CMK (cell line): ENCODE measurements at regions not wholly inside any gene's neighbourhood (a gene's known extent, or its start where the extent isn't known, plus 50 kb on each side); places are given as distances from the start of the nearest gene placed in this dataset.
"Not testable (repeated sequence)": the region's sequence is repeated elsewhere in the genome, so short reads cannot be mapped to it uniquely, and the experiment has no call there.

ENCODE experiments used
- DNase-seq: peaks from one replicate; pipeline ENCODE4 v3.0.0-alpha.2; 2010; ENCODE audit warnings: low read depth

DNA sequence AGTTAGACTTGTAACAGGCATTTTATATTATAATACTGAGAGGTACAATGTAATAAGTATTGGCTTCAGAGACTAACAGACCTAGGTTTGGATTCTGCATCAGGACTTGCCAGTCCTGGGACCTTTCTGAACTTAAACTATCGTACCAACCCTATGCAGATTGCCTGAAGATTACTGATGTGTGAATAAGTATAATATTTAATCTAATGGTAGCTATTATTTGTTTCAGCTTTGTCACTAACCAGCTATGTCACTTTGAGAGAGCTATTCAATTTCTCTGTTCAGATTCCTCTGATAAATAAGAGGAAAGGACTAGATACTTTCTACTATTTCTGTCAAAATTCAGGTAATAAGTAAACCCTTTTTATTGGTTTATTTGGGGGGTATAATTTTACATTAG is 184.4 kb upstream of the NECTIN3 start:
- DNase-seq = no peak

DNA sequence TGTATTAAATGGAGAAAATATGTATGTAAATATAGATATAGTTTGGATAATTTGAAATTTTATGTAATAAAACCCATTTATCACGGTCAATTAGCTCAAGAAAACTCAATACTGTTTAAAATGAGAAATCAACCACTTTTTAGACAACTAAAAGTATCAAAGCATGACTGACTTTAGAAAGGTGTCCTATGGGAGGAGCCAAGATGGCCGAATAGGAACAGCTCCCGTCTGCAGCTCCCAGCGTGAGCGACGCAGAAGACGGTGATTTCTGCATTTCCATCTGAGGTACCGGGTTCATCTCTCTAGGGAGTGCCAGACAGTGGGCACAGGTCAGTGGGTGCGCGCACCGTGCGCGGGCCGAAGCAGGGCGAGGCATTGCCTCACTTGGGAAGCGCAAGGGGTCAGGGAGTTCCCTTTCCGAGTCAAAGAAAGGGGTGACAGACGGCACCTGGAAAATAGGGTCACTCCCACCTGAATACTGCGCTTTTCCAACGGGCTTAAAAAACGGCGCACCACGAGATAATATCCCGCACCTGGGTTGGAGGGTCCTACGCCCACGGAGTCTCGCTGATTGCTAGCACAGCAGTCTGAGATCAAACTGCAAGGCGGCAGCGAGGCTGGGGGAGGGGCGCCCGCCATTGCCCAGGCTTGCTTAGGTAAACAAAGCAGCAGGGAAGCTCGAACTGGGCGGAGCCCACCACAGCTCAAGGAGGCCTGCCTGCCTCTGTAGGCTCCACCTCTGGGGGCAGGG is 182.8 kb upstream of the NECTIN3 start:
- DNase-seq = not testable (repeated sequence)

DNA sequence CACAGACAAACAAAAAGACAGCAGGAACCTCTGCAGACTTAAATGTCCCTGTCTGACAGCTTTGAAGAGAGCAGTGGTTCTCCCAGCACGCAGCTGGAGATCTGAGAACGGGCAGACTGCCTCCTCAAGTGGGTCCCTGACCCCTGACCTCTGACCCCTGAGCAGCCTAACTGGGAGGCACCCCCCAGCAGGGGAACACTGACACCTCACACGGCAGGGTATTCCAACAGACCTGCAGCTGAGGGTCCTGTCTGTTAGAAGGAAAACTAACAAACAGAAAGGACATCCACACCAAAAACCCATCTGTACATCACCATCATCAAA is 182.3 kb upstream of the NECTIN3 start:
- not testable (repeated sequence) for DNase-seq

DNA sequence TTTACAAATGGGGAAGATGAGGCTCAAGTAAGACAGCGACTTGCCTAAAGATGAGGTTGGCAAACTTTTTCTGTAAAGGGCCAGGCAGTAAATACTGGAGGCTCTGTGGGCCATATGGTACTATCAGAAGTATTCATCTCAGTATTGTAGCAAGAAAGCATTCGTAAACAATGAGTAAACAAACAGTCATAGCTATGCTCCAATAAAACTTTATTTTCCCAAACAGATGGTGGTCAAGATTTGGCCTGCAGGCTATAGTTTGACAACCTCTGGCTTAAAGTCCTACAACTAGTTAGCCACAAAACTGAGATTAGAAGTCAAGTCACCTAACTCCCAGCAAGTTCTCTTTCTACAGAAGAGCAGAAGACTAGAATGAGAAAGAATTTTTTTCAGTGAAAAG is 177.0 kb upstream of the NECTIN3 start:
- no peak for DNase-seq

DNA sequence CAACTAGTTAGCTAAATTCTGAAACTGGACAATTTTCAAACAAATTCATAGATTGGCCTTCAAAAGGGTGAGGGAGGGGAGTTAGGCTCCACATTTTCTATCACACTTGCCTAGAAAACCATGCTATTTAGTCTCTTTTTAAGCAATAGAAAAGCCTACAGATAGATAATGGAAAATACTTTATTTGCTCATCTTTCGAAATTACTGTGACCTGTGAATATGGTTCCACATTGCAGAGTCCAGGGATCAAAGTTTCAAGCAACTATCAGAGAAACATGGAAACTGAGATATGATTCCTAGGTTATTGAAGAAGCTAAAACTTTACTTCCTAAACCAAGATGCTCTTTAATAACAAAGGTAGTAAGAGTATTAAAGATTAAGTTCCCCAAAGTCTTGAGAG is 176.6 kb upstream of the NECTIN3 start:
- DNase-seq = no peak

DNA sequence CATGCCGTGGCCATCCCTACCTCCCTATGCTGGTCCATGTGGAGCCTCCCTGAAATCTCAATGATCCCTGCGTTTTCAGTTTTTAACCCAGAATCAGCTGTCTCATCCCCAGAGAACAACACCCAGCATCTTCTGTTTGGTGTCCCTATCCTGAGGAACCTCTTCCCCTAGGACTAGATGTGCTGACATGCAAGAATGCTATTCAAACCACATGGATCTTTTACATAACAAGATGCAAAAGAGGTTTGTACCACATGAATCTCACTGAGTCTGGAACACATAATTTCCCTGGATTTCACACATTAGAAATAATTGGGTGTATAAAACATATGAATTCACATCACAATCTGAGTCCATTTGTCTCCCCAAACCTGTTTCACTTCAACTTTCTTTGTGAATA is 174.6 kb upstream of the NECTIN3 start:
- DNase-seq = no peak

DNA sequence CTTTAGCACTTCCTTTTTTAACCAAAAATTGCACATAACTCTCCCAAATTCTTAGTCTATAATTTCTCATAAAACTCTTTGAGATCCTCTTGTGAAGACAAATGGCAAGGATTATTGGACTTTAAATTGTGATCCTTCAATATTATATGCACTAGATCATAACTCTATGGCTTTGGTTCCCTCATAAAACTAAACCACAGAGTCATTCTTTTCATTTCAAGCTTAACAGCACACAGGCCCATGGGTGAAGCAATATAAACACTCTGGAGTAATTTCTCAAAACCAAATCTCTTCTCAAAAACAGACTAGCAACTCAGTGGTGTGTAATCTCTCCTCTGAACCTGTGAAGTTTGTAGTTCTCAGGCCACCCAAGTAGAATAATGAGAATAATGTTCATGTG is 171.0 kb upstream of the NECTIN3 start:
- DNase-seq = no peak

DNA sequence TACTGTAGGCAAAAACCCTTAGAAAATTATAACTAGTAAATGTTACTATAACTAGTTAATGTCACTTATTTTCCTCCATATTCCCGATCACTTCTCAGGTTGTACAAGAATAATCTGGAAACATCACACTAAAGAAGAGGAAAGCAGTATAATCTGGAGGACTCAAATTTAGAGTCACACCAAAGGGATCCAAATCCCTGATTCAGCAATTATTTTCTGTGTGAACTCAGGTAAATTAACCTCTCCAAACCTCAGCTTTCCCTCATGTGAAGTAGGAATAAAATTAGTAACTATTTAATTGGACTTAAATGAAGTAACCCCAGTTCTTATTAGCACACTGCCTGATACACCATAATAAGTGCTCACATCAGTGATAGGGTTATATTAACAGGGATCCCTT is 170.1 kb upstream of the NECTIN3 start:
- DNase-seq = no peak

DNA sequence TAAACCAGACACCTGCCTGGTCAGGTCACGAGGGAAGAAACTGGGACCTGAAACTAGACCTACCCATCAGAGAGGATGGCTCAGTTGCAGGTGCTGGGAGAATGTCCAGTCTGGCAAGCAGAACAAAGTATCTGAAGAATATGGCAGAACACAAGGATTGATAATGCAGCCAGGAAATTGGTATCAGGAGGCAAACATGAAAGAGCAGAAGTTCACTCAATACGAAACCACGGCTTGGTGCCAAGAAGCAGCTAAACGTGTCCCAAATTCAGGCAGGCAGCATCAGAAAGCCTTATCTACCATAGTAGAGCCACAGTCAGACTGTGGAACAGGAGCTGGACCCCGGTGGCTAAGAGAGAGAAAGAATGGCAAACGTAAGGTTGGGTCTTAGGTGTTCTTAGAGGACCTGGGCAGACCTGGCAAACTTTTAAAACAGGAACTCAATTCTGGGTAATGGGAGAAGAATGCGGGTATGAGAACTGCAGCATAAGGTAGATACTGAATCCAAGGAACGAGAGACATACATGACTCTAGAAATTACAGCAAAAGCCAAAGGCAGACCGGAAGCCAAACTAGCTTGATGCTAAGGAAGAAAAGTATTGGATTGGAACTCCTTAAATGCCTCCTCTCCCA is 169.0 kb upstream of the NECTIN3 start:
- no peak for DNase-seq

DNA sequence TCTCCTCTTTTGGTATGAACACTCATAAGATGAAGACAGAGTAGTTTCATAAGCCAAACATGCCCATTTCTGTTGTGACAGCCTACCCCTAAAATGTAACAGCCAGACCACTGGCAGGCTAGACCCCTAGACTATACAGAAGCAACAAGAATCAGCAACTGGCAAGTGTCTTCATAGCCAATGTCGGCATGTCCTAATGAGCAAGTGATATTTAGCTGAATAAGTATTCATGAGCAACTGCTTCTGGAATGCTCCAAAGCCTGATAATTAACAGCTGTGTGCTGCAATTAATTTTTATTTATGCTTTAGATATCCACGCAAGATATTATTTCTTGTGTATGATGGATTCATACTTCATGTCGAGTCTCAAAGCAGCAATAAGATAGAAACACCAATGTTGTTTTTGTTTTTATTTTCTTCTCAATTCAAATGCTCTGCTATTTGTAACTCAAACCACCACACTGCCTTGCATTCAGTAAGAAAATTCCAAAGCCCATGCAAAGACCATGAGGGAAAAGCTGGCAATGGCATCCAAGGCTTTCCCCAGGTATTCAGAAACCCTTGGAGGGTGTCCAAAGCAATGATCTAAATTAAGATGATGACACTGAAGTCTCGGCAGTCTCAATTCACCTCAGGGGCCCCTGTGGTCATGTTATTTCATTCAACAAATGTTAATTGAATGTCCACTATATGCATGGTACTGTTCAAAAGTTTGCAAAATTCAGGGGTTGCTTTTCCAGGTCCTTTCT is 167.7 kb upstream of the NECTIN3 start:
- no peak for DNase-seq

DNA sequence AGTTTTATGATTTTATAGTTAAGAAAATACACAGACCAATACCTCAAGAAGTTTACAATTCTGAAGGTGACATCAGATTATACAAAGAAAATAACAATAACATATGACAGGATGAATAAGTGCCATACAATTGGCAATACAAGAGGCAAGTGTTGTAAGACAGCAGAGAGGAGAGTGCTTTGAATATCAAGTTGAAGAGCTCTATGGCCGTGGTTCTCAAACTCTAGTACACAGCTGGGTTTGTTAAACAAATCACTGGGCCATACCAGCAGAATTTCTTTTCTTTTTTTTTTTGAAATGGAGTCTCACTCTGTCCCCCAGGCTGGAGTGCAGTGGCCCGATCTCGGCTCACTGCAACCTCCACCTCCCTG is 167.1 kb upstream of the NECTIN3 start:
- DNase-seq = no peak

DNA sequence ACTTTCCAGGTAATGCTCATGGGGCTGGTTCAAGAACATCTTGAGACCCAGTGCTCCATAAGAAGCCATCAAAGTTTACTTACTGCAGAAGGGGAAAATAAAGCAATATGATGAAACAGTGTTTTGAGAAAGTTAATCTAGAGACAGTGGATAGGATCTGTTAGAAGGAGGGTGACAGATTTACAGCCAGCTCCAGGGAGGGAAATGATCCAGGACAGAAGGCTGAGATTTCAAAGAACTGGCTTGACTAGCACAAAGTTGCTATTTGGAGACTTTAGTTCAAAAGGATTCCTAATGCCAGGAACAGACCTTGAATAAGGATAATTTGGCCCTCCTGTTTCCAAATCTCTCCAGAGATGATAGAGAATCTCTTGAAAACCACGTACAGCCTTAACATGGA is 166.5 kb upstream of the NECTIN3 start:
- DNase-seq = no peak

DNA sequence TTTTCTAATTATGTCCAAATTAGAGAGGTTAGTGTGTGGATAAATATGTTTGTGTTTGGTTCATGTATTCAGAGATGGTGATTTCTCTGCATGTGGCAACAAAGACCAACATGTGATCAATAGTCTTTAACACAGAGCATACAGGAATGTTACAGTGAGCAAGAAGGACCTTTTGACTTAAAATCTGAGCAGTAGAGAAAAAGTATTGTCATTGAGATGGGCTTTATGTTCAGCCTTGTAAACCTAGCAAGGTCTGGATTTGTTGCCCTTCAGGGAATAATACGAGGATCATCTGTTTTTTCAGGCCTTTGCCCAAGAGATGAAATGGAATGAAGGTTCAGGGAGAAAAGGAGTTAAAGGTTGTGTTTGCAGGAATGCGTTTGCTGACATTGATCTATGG is 161.8 kb upstream of the NECTIN3 start:
- no peak for DNase-seq

DNA sequence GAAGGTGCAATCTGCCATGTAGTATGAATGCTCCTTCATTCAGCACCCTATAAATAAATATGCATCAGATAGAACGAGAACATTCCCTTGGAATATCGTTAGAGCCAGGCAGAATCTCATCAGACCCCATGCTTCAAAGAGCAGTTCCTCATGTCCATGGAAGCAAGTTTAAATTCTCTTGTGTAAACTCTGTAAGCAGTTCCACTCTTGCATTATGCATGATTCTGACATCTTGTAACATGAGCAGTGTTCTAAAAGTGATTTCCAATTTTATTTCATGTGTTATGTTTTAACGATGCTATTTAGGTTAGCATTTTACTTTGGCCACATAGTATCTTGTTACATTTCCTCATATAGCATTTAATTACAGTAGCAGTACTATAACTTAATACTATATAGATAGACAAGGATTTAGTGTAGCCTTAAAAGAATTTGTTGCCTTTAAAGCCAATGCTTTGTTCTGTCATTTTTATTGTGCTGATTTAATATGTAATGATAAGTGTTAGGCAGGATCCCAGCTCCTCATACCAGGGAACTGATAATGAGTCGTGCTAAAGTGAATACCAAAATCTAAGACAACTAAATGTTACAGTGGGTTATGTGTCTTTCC is 161.2 kb upstream of the NECTIN3 start:
- DNase-seq = no peak

DNA sequence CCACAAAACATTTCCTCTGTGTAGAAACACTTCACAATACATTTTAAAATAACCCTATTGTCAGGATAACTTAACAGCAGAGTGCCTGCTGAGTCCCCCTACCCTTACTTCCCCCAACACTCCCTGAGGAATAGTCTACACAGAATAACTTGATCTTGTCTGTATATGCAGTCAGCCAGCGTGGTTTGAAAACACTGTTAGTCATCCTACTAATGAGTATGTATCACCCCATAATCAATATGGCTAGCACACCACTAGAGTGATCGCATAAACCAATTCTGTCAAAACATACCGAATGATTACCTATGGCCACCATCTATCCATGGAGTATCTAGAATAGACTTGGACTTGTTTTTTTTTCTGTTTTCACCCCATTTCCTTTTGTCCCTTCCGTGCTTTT is 152.7 kb upstream of the NECTIN3 start:
- DNase-seq = no peak

DNA sequence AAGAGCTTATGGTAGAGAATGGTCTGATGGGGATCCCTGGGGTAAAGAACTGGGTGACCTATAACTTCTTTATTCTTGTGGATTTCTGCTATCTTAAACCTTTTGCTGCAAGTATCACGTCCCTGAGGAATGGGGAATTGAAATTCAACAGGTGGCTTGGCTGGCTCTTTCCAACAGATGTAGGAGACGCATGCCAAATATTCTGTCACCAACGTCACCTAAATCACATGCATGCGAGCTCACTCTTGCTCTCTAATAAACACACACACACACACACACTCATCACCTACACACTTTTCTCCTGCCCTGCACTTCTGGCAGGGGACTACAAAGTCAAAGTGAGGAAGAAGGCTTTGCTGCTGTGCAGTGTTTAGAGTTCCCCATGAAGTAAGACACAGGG is 145.8 kb upstream of the NECTIN3 start:
- no peak for DNase-seq

DNA sequence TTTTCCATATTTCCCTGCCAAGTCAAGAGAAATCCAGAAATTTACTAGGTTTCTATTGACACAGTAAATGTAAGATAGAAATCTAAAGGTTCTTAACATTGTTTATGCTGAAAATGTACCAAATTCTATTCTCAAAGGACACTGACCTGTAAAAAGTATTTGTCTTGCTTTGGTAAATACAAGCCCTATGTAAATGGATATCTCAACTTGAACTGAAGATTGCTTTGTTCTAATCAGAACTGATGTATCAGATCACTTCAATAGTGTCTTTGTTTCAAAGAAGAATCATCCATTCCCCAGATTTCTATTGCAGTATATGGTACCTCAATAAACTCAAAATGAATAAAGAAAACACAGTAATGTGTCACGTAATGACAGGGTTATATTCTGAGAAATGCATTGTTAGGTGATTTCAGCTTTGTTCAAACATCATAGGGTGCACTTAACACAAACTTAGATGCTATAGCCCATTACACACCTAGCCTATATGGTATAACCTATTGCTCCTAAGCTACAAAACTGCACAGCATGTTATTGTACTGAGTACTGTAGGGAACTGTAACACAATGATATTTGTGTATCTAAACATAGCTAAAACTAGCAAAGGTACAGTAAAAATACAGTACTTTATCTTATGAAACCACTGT is 143.5 kb upstream of the NECTIN3 start:
- DNase-seq = no peak

DNA sequence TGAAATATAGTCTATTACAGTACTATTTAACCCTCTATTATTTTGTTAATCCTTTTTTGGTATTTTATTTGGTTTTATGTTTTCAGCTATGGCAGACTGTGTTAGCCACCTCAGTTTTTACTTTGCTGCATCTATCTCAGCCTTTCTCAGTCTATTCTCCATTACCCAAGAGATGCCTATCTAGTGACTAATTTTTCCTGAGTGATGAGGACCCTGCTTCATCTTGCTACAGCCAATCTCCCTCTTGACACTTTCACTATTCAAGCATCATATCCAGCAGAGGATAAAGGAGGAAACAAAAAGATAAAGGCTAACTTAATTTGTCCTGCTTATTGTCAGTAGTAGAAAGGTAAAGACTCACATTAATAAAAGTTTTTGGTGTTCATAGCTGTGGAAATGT is 141.8 kb upstream of the NECTIN3 start:
- DNase-seq = no peak

DNA sequence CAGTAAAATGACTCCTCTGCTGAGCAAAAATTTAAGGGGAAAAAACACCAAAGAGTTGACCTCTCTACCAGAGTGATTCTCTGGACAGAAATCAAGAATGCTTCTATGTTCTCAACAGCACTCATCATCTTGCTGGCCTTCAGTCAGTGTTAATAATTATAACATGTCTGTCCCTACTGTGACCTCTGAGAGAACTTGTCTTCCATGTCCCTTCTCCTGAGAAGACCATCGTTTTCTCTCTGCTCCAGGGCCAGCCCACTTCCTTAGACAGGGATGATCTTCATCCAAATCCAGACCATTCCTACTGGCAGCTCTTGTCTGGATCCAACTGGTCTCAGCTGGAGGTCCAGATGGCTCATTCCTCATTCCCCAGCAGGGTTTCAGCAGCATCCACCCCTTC is 139.0 kb upstream of the NECTIN3 start:
- DNase-seq = no peak

DNA sequence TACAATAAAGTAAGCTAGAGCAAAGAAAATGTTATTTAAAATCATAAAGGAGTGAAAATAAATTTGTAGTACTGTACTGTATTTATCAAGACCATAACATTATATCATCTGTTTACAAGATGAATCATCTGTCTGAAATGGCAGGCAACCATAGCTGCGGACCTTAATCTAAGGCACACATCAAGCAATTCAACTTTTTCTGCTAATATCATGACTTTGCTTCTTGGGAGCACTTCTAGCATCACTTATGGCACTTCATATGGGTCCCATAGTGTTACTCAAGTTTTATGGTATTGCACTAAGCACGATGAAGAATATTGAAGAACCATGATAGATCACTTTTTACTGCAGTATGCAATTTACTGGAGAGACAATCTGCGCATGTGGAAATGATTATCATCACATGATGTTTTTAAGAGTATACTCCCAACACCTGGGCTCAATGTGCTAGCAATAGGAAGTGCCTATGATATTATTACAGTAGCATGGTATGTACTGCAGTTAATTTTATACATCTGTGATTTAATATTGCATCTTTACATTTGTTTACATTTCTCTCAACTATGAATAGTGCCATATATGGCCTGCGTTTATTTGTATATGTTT is 137.7 kb upstream of the NECTIN3 start:
- no peak for DNase-seq

DNA sequence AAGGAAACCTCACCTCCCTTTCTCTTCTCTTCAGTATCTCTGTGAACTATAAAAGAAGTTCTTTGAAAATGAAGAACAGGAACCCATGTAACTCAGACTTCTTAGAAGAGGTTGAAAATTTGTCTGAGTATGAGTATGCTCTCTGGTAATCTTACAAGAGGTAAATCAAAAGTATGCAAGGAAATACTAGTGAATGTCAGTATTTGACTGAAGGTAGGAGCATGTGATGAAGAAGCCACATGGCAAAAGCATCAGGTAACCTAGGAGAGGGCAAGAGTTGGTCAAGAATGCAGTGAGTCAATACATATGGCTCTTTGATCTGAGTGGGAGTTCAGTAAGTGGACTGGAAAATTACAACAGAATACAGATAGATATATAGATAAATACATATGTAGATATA is 133.0 kb upstream of the NECTIN3 start:
- no peak for DNase-seq

DNA sequence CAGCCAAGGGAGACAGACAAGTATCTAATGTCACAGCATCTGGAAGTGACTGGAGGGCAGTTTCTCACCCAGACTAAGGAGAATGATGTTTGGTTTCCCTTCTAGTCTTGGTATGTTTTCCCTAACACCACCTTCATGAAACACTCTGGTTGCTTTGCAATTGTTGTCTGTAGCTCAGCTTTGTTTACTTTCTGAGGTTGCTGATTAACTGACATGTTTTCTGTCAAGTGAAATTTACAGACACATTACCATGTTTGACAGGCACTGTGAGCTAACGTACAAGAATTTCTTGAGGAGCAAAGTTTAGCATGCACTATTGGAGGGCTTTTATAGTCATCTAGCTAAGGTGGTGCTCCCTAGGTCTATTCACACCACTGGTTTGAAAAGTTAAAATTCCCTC is 131.6 kb upstream of the NECTIN3 start:
- no peak for DNase-seq
